ENCODE measurements at regions not wholly inside any gene's neighbourhood (a gene's known extent, or its start where the extent isn't known, plus 50 kb on each side); places are given as distances from the start of the nearest gene placed in this dataset.

- H3K9ac ChIP-seq (ENCODE audit: low read length): no peak overlapping the region
- no peaks in the 10 kb centered on the region for H3K9me2 ChIP-seq (ENCODE audit: insufficient read depth, low read length)
- H4K20me1 ChIP-seq (ENCODE audit: insufficient read depth): no peaks in the 10 kb centered on the region
- TF ChIP-seq EP300 (conservative IDR thresholded peaks at IDR 0.05; ENCODE audit: poor library complexity, severe bottlenecking): no peak
- no peak for TF ChIP-seq POLR2AphosphoS5 (IDR thresholded peaks at IDR 0.05)
- no peak for TF ChIP-seq EZH2 (IDR thresholded peaks at IDR 0.05; ENCODE audit: borderline replicate concordance, insufficient read depth, low read length, poor library complexity, severe bottlenecking)
- peaks cover 46% of the 10 kb centered on the region for H3K27me3 ChIP-seq (ENCODE audit: insufficient read depth, low read depth, low read length)
- H3K36me3 ChIP-seq (ENCODE audit: insufficient read depth, low read length): no peaks in the 10 kb centered on the region
- H3K4me3 ChIP-seq (ENCODE audit: low read length): no peak overlapping the region
- no peaks in the 10 kb centered on the region for H3F3A ChIP-seq (ENCODE audit: insufficient read depth, low read length, poor library complexity, severe bottlenecking)
- no peak overlapping the region for H3K4me2 ChIP-seq (ENCODE audit: low read length)
- H3K27ac ChIP-seq (ENCODE audit: low read length): no peak overlapping the region
- H2AFZ ChIP-seq (ENCODE audit: low read depth, low read length): no peak overlapping the region
- no peaks in the 10 kb centered on the region for H3K9me3 ChIP-seq (ENCODE audit: low read length)
- H3K79me2 ChIP-seq (replicated peaks; ENCODE audit: insufficient read depth, low read length): no peaks in the 10 kb centered on the region
These were observed 391.7 kb upstream of the SHH start for GRCh38 chr7:156203923-156204322.

GRCh38 chr7:156198277-156198676 lies 386.0 kb upstream of the SHH start:
- no peak overlapping the region for H3K9ac ChIP-seq (ENCODE audit: low read length)
- H3K27me3 ChIP-seq (ENCODE audit: insufficient read depth, low read depth, low read length): peaks cover 72% of the 10 kb centered on the region
- H3K27ac ChIP-seq (ENCODE audit: low read length): no peak overlapping the region
- no peaks in the 10 kb centered on the region for H3K36me3 ChIP-seq (ENCODE audit: insufficient read depth, low read length)
- H3F3A ChIP-seq (ENCODE audit: insufficient read depth, low read length, poor library complexity, severe bottlenecking): no peaks in the 10 kb centered on the region
- no peak overlapping the region for H2AFZ ChIP-seq (ENCODE audit: low read depth, low read length)
- H3K9me2 ChIP-seq (ENCODE audit: insufficient read depth, low read length): no peaks in the 10 kb centered on the region
- no peak overlapping the region for H3K4me2 ChIP-seq (ENCODE audit: low read length)
- no peaks in the 10 kb centered on the region for H3K79me2 ChIP-seq (replicated peaks; ENCODE audit: insufficient read depth, low read length)
- TF ChIP-seq EZH2 (IDR thresholded peaks at IDR 0.05; ENCODE audit: borderline replicate concordance, insufficient read depth, low read length, poor library complexity, severe bottlenecking) (no peak), RAD21 (conservative IDR thresholded peaks at IDR 0.05) (no peak), EP300 (conservative IDR thresholded peaks at IDR 0.05; ENCODE audit: poor library complexity, severe bottlenecking) (no peak), REST (IDR thresholded peaks at IDR 0.05; ENCODE audit: borderline replicate concordance) (no peak), SMC3 (conservative IDR thresholded peaks at IDR 0.05; ENCODE audit: poor library complexity) (no peak), CTCF (IDR thresholded peaks at IDR 0.05; ENCODE audit: poor library complexity, severe bottlenecking) (no peak), MXI1 (conservative IDR thresholded peaks at IDR 0.05; ENCODE audit: poor library complexity, severe bottlenecking) (no peak), TAF1 (IDR thresholded peaks at IDR 0.05; ENCODE audit: low read depth) (no peak), POLR2AphosphoS5 (IDR thresholded peaks at IDR 0.05) (no peak)
- no peaks in the 10 kb centered on the region for H3K9me3 ChIP-seq (ENCODE audit: low read length)
- no peak overlapping the region for H3K4me3 ChIP-seq (ENCODE audit: low read length)
- no peaks in the 10 kb centered on the region for H4K20me1 ChIP-seq (ENCODE audit: insufficient read depth)

- H2AFZ ChIP-seq (ENCODE audit: low read depth, low read length): no peak overlapping the region
- no peak overlapping the region for H3K4me3 ChIP-seq (ENCODE audit: low read length)
- H3K9me3 ChIP-seq (ENCODE audit: low read length): no peaks in the 10 kb centered on the region
- TF ChIP-seq CTCF (IDR thresholded peaks at IDR 0.05; ENCODE audit: poor library complexity, severe bottlenecking) (no peak), EP300 (conservative IDR thresholded peaks at IDR 0.05; ENCODE audit: poor library complexity, severe bottlenecking) (no peak), SMC3 (conservative IDR thresholded peaks at IDR 0.05; ENCODE audit: poor library complexity) (no peak), TAF1 (IDR thresholded peaks at IDR 0.05; ENCODE audit: low read depth) (no peak), MXI1 (conservative IDR thresholded peaks at IDR 0.05; ENCODE audit: poor library complexity, severe bottlenecking) (no peak), RAD21 (conservative IDR thresholded peaks at IDR 0.05) (no peak), POLR2AphosphoS5 (IDR thresholded peaks at IDR 0.05) (no peak), REST (IDR thresholded peaks at IDR 0.05; ENCODE audit: borderline replicate concordance) (no peak), EZH2 (IDR thresholded peaks at IDR 0.05; ENCODE audit: borderline replicate concordance, insufficient read depth, low read length, poor library complexity, severe bottlenecking) (no peak)
- no peaks in the 10 kb centered on the region for H4K20me1 ChIP-seq (ENCODE audit: insufficient read depth)
- H3K9ac ChIP-seq (ENCODE audit: low read length): no peak overlapping the region
- H3K79me2 ChIP-seq (replicated peaks; ENCODE audit: insufficient read depth, low read length): no peaks in the 10 kb centered on the region
- no peaks in the 10 kb centered on the region for H3K9me2 ChIP-seq (ENCODE audit: insufficient read depth, low read length)
- H3K4me2 ChIP-seq (ENCODE audit: low read length): no peak overlapping the region
- peaks cover 65% of the 10 kb centered on the region for H3K27me3 ChIP-seq (ENCODE audit: insufficient read depth, low read depth, low read length)
- H3F3A ChIP-seq (ENCODE audit: insufficient read depth, low read length, poor library complexity, severe bottlenecking): no peaks in the 10 kb centered on the region
- H3K36me3 ChIP-seq (ENCODE audit: insufficient read depth, low read length): no peaks in the 10 kb centered on the region
- no peak overlapping the region for H3K27ac ChIP-seq (ENCODE audit: low read length)
These were observed 384.4 kb upstream of the SHH start for GRCh38 chr7:156196649-156197048.

All from neural cell (in vitro differentiated cells).